Mesodermal cell (in vitro differentiated cells): ENCODE measurements at regions not wholly inside any gene's neighbourhood (a gene's known extent, or its start where the extent isn't known, plus 50 kb on each side); places are given as distances from the start of the nearest gene placed in this dataset.
"Not testable (repeated sequence)": the region's sequence is repeated elsewhere in the genome, so short reads cannot be mapped to it uniquely, and the experiment has no call there.

Experiments
- H3K27ac ChIP-seq: 2 replicates; pipeline ENCODE4 v1.7.0; 2013; ENCODE audit warnings: mild to moderate bottlenecking, low read depth, low read length, moderate library complexity; ENCODE audit not compliant: severe bottlenecking
- H3K36me3 ChIP-seq: 2 replicates; pipeline ENCODE4 v1.7.1; 2013; ENCODE audit warnings: mild to moderate bottlenecking, low read length, moderate library complexity; ENCODE audit not compliant: control insufficient read depth, insufficient read depth
- H3K4me1 ChIP-seq: one replicate; pipeline ENCODE4 v1.7.1; 2013; ENCODE audit warnings: mild to moderate bottlenecking, low read length; ENCODE audit not compliant: insufficient read depth, control insufficient read depth, poor library complexity, severe bottlenecking
- H3K4me3 ChIP-seq: 2 replicates; pipeline ENCODE4 v1.7.0; 2013; ENCODE audit warnings: low read length, control low read depth, mild to moderate bottlenecking; ENCODE audit not compliant: insufficient read depth, poor library complexity, severe bottlenecking; ENCODE audit errors: extremely low read depth
- H3K9me3 ChIP-seq: 2 replicates; pipeline ENCODE4 v1.7.1; 2013; ENCODE audit warnings: mild to moderate bottlenecking, low read length, moderate library complexity; ENCODE audit not compliant: control insufficient read depth
- WGBS, 2 experiments: methylation state at CpG; one replicate each; pipeline ENCODE4 v1.1.5; 2013; ENCODE audit warnings: missing lambda C conversion rate in 2 of 2; ENCODE audit not compliant: insufficient coverage in 2 of 2; 5-methylcytosine and 5-hydroxymethylcytosine counted together

DNA sequence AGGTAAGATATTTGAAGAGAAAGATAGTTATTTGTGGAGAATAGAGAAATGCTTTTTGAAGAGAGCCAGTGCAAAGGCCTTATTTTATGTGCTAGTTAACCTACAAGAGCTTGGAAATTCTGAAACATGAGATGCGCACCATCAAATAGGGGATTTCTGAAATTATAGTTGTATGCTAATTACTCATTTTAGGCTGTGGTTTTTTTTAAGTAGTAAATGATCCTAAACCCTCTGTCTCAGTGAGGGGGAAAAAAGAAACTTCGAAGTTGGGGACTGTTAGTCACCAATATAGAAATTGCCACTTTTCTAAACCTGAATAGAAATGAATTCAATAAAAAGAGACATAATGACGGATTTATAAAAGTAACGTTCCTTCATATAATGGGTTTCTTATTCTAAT is 119.3 kb upstream of the MDFIC start:
- Histone ChIP-seq H3K9me3 (no peaks in the 10 kb centered on the region), H3K27ac (no peak overlapping the region)
- whole genome bisulfite sequencing, 2 experiments = 100% methylated on average over 1 of the region's 4 CpGs; no CpG with 5 or more reads in 1 of the 2 experiments

GRCh38 chr7:114806590-114807162 is 115.2 kb upstream of the MDFIC start:
- Histone ChIP-seq H3K36me3 (no peaks in the 10 kb centered on the region), H3K9me3 (no peaks in the 10 kb centered on the region), H3K4me1 (no peaks in the 10 kb centered on the region), H3K27ac (no peak overlapping the region), H3K4me3 (no peak overlapping the region)
- 78 to 90% methylated on average over 1 to 2 of the region's 2 CpGs for WGBS, 2 experiments

More for the DNA sequence above, 119.3 kb upstream of the MDFIC start:
- no peaks in the 10 kb centered on the region for H3K36me3 ChIP-seq
- H3K4me3 ChIP-seq = no peak overlapping the region
- no peaks in the 10 kb centered on the region for H3K4me1 ChIP-seq

DNA sequence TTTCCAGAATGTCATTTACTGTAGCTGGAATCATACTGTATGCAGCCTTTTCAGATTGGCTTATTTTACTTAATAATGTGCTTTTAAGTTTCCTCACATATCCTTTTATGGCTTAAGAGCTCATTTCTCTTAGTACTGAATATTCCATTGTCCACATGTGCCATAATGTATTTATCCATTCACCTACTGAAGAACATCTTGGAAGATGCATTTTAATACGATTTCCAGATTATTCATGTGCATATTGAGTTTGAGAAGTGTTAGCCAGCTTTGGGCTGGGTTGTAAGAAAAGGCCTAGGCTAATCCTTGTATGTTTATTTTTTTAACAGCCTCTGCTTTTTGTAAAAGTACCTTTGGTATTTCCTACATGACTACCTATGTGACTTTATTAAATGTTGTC is 109.3 kb upstream of the MDFIC start:
- no peak overlapping the region for H3K27ac ChIP-seq
- no peaks in the 10 kb centered on the region for H3K4me1 ChIP-seq
- no peaks in the 10 kb centered on the region for H3K36me3 ChIP-seq
- H3K4me3 ChIP-seq = no peak overlapping the region
- no peaks in the 10 kb centered on the region for H3K9me3 ChIP-seq
- no CpG with 5 or more reads among the region's 1 CpG for WGBS, 2 experiments

GRCh38 chr7:114813624-114814023 is 108.3 kb upstream of the MDFIC start:
- Histone ChIP-seq H3K9me3 (no peaks in the 10 kb centered on the region), H3K36me3 (no peaks in the 10 kb centered on the region), H3K4me3 (no peak overlapping the region), H3K4me1 (no peaks in the 10 kb centered on the region), H3K27ac (no peak overlapping the region)
- WGBS, 2 experiments = 94 to 100% methylated on average over 2 to 3 of the region's 3 CpGs

- H3K4me3 ChIP-seq, H3K9me3 ChIP-seq, H3K4me1 ChIP-seq, H3K27ac ChIP-seq, H3K36me3 ChIP-seq: not testable (repeated sequence)
- 82 to 91% methylated on average over 3 of the region's 7 CpGs for WGBS, 2 experiments
Measured at GRCh38 chr7:114817036-114817435, 104.9 kb upstream of the MDFIC start.

GRCh38 chr7:114818501-114818900 is 103.4 kb upstream of the MDFIC start:
- Histone ChIP-seq H3K27ac (no peak overlapping the region), H3K4me3 (no peak overlapping the region), H3K4me1 (no peaks in the 10 kb centered on the region), H3K36me3 (no peaks in the 10 kb centered on the region), H3K9me3 (no peaks in the 10 kb centered on the region)
- no CpG with 5 or more reads among the region's 3 CpGs for WGBS, 2 experiments

DNA sequence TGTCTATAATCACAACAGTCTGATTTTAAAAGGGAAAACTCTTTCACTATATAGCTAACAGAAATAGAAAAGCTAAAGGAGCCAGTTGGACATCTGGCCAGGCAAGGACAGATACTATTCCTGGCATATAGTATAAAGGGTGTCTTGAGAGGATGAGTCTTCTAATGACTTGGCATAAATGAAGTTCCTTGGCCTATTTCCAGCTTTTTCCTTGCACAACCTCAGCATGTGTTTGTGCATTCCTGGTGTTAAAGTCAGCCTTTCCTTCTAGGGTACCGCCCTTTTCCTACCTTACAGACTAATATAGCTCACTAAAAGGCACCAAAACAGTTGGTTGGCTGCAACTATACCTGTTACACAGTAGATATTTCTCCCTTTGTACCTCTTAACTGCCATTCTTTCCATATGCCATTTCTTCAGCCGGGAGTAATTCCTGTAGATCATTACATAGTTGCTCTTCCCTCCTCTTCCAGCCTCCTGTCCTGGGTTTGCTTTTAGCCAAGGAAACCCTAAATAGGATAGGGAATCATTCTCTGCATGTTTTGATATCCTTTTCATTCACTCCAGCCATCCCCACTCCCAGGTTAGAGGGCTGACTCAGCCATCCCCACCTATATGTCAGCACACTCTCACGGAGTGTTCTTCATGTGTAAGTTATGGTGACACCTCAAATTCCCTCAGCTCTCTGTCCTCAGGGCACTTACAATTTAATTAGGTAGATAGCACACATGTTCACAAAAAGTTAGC is 102.1 kb upstream of the MDFIC start:
- no peaks in the 10 kb centered on the region for H3K4me1 ChIP-seq
- H3K27ac ChIP-seq = no peak overlapping the region
- no peaks in the 10 kb centered on the region for H3K36me3 ChIP-seq
- H3K4me3 ChIP-seq = no peak overlapping the region
- WGBS, 2 experiments = 78 to 88% methylated on average over 2 to 3 of the region's 3 CpGs
- H3K9me3 ChIP-seq = no peaks in the 10 kb centered on the region

- Histone ChIP-seq H3K9me3 (no peaks in the 10 kb centered on the region), H3K4me1 (no peaks in the 10 kb centered on the region), H3K4me3 (no peak overlapping the region), H3K27ac (no peak overlapping the region), H3K36me3 (no peaks in the 10 kb centered on the region)
- 73 to 84% methylated on average over 2 to 4 of the region's 6 CpGs for WGBS, 2 experiments
Measured at GRCh38 chr7:114821030-114821900, 100.6 kb upstream of the MDFIC start.

DNA sequence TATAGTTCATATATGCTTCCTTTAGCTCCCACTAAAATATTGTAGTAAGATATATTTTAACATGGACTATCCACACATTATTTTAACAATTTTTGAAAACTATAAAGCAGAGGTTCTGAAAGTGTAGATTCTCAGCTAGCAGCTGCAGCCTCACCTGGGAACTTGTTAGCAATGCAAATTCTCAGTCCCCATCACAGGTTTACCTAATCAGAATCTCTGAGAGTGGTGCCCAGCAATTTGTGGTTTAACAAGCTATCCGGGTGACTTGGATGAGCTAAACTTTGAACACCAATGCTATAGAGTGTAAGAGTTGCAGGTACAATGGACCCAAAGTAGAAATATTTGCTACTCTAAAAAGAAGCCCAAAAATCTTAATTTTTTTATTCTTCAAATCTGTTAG is 99.8 kb upstream of the MDFIC start:
- H3K4me1 ChIP-seq = no peaks in the 10 kb centered on the region
- no CpG with 5 or more reads among the region's 1 CpG for WGBS, 2 experiments
- H3K27ac ChIP-seq = no peak overlapping the region
- H3K9me3 ChIP-seq = no peaks in the 10 kb centered on the region
- no peaks in the 10 kb centered on the region for H3K36me3 ChIP-seq
- no peak overlapping the region for H3K4me3 ChIP-seq

GRCh38 chr7:114822844-114823243 is 99.0 kb upstream of the MDFIC start:
- WGBS, 2 experiments = no CpG with 5 or more reads among the region's 2 CpGs
- H3K27ac ChIP-seq = no peak overlapping the region
- H3K4me3 ChIP-seq = no peak overlapping the region
- H3K4me1 ChIP-seq = no peaks in the 10 kb centered on the region
- peaks cover 5% of the 10 kb centered on the region for H3K9me3 ChIP-seq
- H3K36me3 ChIP-seq = no peaks in the 10 kb centered on the region
